ENCODE measurements at regions not wholly inside any gene's neighbourhood (a gene's known extent, or its start where the extent isn't known, plus 50 kb on each side); places are given as distances from the start of the nearest gene placed in this dataset.

- no peak for TF ChIP-seq CTCF (conservative IDR thresholded peaks at IDR 0.05)
- TF ChIP-seq ZFX (IDR thresholded peaks at IDR 0.05), result no peak
Measured at GRCh38 chr10:1935912-1936311, 198.6 kb upstream of the ADARB2 start.

Measured in C4-2B (cell line).